Naive thymus-derived CD8-positive, alpha-beta T cell (primary cell): ENCODE measurements at regions not wholly inside any gene's neighbourhood (a gene's known extent, or its start where the extent isn't known, plus 50 kb on each side); places are given as distances from the start of the nearest gene placed in this dataset.
"Not testable (repeated sequence)": the region's sequence is repeated elsewhere in the genome, so short reads cannot be mapped to it uniquely, and the experiment has no call there.

Experiments
- ATAC-seq, 2 donors: fragments of 150-1000 bp; cut with Tn5 transposase in 1 of 2; sonication (Bioruptor Pico), chemical (Tn5 transposase) in 1 of 2; 1 replicate in 1 of 2; 2 replicates in 1 of 2; pipeline ENCODE4 v1.10.0; 2021; ENCODE audit warnings: mild to moderate bottlenecking in 2 of 2, moderate library complexity in 2 of 2
- POLR2A ChIA-PET: fragments of 350-600 bp; sonication (Branson Sonifier 250); formaldehyde crosslinking; loops from one replicate; lab custom pipeline; 2021; ENCODE audit warnings: antibody characterized with exemption; lab: Charles Lee
- DNase-seq, 10 donors: peaks; one replicate each; pipeline versions ENCODE4 v3.0.0 to v3.0.0-alpha.2; 2020 to 2022
- H3K27ac Mint-ChIP-seq, 10 donors: one replicate each; pipeline ENCODE4 v1.8.0; 2020 to 2022; ENCODE audit warnings: mild to moderate bottlenecking in 10 of 10, mixed read lengths in 10 of 10, moderate library complexity in 4 of 10, inconsistent platforms in 1 of 10
- H3K27me3 Mint-ChIP-seq, 5 donors: one replicate each; pipeline ENCODE4 v1.8.0; 2021 to 2022; ENCODE audit warnings: mixed read lengths in 5 of 5
- H3K36me3 Mint-ChIP-seq, 3 donors: one replicate each; pipeline ENCODE4 v1.8.0; 2020 to 2022; ENCODE audit warnings: mixed read lengths in 3 of 3, mild to moderate bottlenecking in 2 of 3, inconsistent platforms in 1 of 3
- H3K4me1 Mint-ChIP-seq, 4 donors: one replicate each; pipeline ENCODE4 v1.8.0; 2021 to 2022; ENCODE audit warnings: mixed read lengths in 4 of 4
- H3K4me3 Mint-ChIP-seq, 10 donors: one replicate each; pipeline ENCODE4 v1.8.0; 2020 to 2022; ENCODE audit warnings: mild to moderate bottlenecking in 10 of 10, mixed read lengths in 10 of 10, moderate library complexity in 6 of 10, inconsistent platforms in 1 of 10
- H3K9me3 Mint-ChIP-seq, 9 donors: one replicate each; pipeline ENCODE4 v1.8.0; 2020 to 2022; ENCODE audit warnings: mixed read lengths in 9 of 9, mild to moderate bottlenecking in 3 of 9, inconsistent platforms in 1 of 9, moderate library complexity in 1 of 9

GRCh38 chrY:23695664-23696328, 352.0 kb downstream of the CDY1B start:
- H3K4me1 Mint-ChIP-seq, H3K4me3 Mint-ChIP-seq, H3K27me3 Mint-ChIP-seq, POLR2A ChIA-PET, H3K36me3 Mint-ChIP-seq, H3K9me3 Mint-ChIP-seq, DNase-seq, H3K27ac Mint-ChIP-seq: not testable (repeated sequence)
- ATAC-seq: peak; percentile 56 to 92

GRCh38 chrY:23681960-23682359, 365.9 kb downstream of the CDY1B start:
- ATAC-seq, H3K27me3 Mint-ChIP-seq, H3K9me3 Mint-ChIP-seq, H3K4me3 Mint-ChIP-seq, POLR2A ChIA-PET, H3K27ac Mint-ChIP-seq, H3K36me3 Mint-ChIP-seq, H3K4me1 Mint-ChIP-seq, DNase-seq: not testable (repeated sequence)

GRCh38 chrY:23669858-23670257, 378.0 kb downstream of the CDY1B start:
- H3K27me3 Mint-ChIP-seq, H3K27ac Mint-ChIP-seq, POLR2A ChIA-PET, ATAC-seq, DNase-seq, H3K9me3 Mint-ChIP-seq, H3K4me3 Mint-ChIP-seq, H3K36me3 Mint-ChIP-seq, H3K4me1 Mint-ChIP-seq: not testable (repeated sequence)

GRCh38 chrY:23622313-23622712, 403.0 kb downstream of the DAZ2 start:
- H3K4me3 Mint-ChIP-seq, ATAC-seq, DNase-seq, POLR2A ChIA-PET, H3K9me3 Mint-ChIP-seq, H3K27me3 Mint-ChIP-seq, H3K36me3 Mint-ChIP-seq, H3K4me1 Mint-ChIP-seq, H3K27ac Mint-ChIP-seq: not testable (repeated sequence)

- H3K36me3 Mint-ChIP-seq, H3K27ac Mint-ChIP-seq, ATAC-seq, H3K4me1 Mint-ChIP-seq, DNase-seq, H3K27me3 Mint-ChIP-seq, H3K9me3 Mint-ChIP-seq, POLR2A ChIA-PET, H3K4me3 Mint-ChIP-seq: not testable (repeated sequence)
Observed at GRCh38 chrY:23610449-23610848, 391.1 kb downstream of the DAZ2 start.

GRCh38 chrY:23596509-23596908, 377.2 kb downstream of the DAZ2 start:
- H3K9me3 Mint-ChIP-seq, DNase-seq, H3K27me3 Mint-ChIP-seq, POLR2A ChIA-PET, H3K36me3 Mint-ChIP-seq, H3K27ac Mint-ChIP-seq, H3K4me3 Mint-ChIP-seq, H3K4me1 Mint-ChIP-seq: not testable (repeated sequence)
- peak in 1 of 2 donors; percentile 27 for ATAC-seq

- H3K4me3 Mint-ChIP-seq, H3K27me3 Mint-ChIP-seq, ATAC-seq, H3K9me3 Mint-ChIP-seq, H3K27ac Mint-ChIP-seq, H3K36me3 Mint-ChIP-seq, DNase-seq, H3K4me1 Mint-ChIP-seq, POLR2A ChIA-PET: not testable (repeated sequence)
Observed at GRCh38 chrY:23590243-23590642, 370.9 kb downstream of the DAZ2 start.

- ATAC-seq, POLR2A ChIA-PET, H3K9me3 Mint-ChIP-seq, H3K27me3 Mint-ChIP-seq, H3K4me1 Mint-ChIP-seq, H3K36me3 Mint-ChIP-seq, DNase-seq, H3K27ac Mint-ChIP-seq, H3K4me3 Mint-ChIP-seq: not testable (repeated sequence)
Observed at GRCh38 chrY:23588409-23588808, 369.1 kb downstream of the DAZ2 start.
